HepG2 (cell line): ENCODE measurements at regions not wholly inside any gene's neighbourhood (a gene's known extent, or its start where the extent isn't known, plus 50 kb on each side); places are given as distances from the start of the nearest gene placed in this dataset.

Experiments used
- ATAC-seq: fragments of 200-7000 bp; cut with Tn5 transposase; 3 replicates; pipeline ENCODE4 v1.9.1; 2020; ENCODE audit warnings: mild to moderate bottlenecking, moderate library complexity
- BruUV-seq: library from RNA; stranded (reverse); fragments of 400-500 nt; replicated peaks from 2 replicates; lab custom pipeline; 2021; lab: Mats Ljungman, UMichigan
- CTCF ChIA-PET: fragments of 300-600 bp; formaldehyde crosslinking; extraction: SDS; loops from one replicate; lab custom pipeline; 2021; ENCODE audit warnings: low total read pairs, inconsistent platforms, low intra/inter-chr PET ratio; lab: Yijun Ruan, JAX
- POLR2A ChIA-PET: fragments of 350-600 bp; sonication (Branson Sonifier 250); formaldehyde crosslinking; loops from one replicate; lab custom pipeline; 2020; ENCODE audit warnings: antibody characterized with exemption, inconsistent platforms; lab: Yijun Ruan, JAX
- DNase-seq: peaks from one replicate; pipeline ENCODE4 v3.0.0-alpha.2; 2015; ENCODE audit warnings: low spot score
- FAIRE-seq: peaks from 3 replicates; lab custom pipeline; 2011; peaks lifted over from hg19 to GRCh38; lab: Jason Lieb, UNC
- H2AFZ ChIP-seq: one replicate; pipeline ENCODE4 v1.6.1; 2011; ENCODE audit warnings: low read length, inconsistent platforms
- H3K27ac ChIP-seq: fragments of 300-600 bp; 3 replicates; pipeline ENCODE4 v1.8.0; 2011; ENCODE audit warnings: mixed run types, mild to moderate bottlenecking, mixed read lengths, low read length, inconsistent platforms; ENCODE audit not compliant: insufficient read depth; ENCODE audit errors: extremely low read length
- H3K27me3 ChIP-seq, 2 experiments: fragments of 200-600 bp in 1 of 2; 2 replicates in 1 of 2; 3 replicates in 1 of 2; pipeline versions ENCODE4 v1.6.0 to v1.8.0; 2011; ENCODE audit warnings: low read length in 2 of 2, mild to moderate bottlenecking in 2 of 2, moderate library complexity in 2 of 2, inconsistent platforms in 1 of 2; ENCODE audit not compliant: insufficient read depth in 2 of 2, control insufficient read depth in 1 of 2
- H3K36me3 ChIP-seq, 2 experiments: fragments of 200-600 bp in 1 of 2; replicated peaks in 1 of 2; 2 replicates in 1 of 2; 3 replicates in 1 of 2; pipeline versions ENCODE4 v1.5.1 to v1.8.0; 2011; ENCODE audit warnings: low read length in 2 of 2, inconsistent platforms in 1 of 2; ENCODE audit not compliant: insufficient read depth in 2 of 2, control insufficient read depth in 1 of 2
- H3K4me1 ChIP-seq: 2 replicates; pipeline ENCODE4 v1.5.1; 2012; ENCODE audit warnings: low read length, inconsistent platforms; ENCODE audit not compliant: insufficient read depth
- H3K4me2 ChIP-seq: 2 replicates; pipeline ENCODE4 v1.6.0; 2011; ENCODE audit warnings: low read depth, low read length, inconsistent platforms
- H3K4me3 ChIP-seq, 3 experiments: fragments of 200-600 bp in 1 of 3; sonication (generic), shearing (Covaris generic) in 1 of 3; replicated peaks in 1 of 3; 2 replicates each; pipeline ENCODE4 v1.5.1; 2011 to 2016; ENCODE audit warnings: low read length in 3 of 3, inconsistent platforms in 2 of 3, low read depth in 2 of 3, mild to moderate bottlenecking in 2 of 3, control low read depth in 1 of 3, mixed read lengths in 1 of 3; ENCODE audit not compliant: insufficient read depth in 1 of 3
- H3K79me2 ChIP-seq: one replicate; pipeline ENCODE4 v1.6.1; 2011; ENCODE audit warnings: low read length, inconsistent platforms; ENCODE audit not compliant: insufficient read depth
- H3K9ac ChIP-seq: 2 replicates; pipeline ENCODE4 v1.6.0; 2011; ENCODE audit warnings: mild to moderate bottlenecking, low read depth, low read length, inconsistent platforms; ENCODE audit not compliant: insufficient read depth
- H3K9me3 ChIP-seq: 2 replicates; pipeline ENCODE4 v1.5.1; 2012; ENCODE audit warnings: mild to moderate bottlenecking, low read length
- H4K20me1 ChIP-seq: 2 replicates; pipeline ENCODE4 v1.6.0; 2011; ENCODE audit warnings: inconsistent platforms, mild to moderate bottlenecking, low read length, moderate library complexity; ENCODE audit not compliant: insufficient read depth
- KLF9 ChIP-seq: IDR thresholded peaks from 2 replicates; pipeline ENCODE4 v1.6.1; 2016; ENCODE audit warnings: low read depth
- MEIS2 ChIP-seq: sonication (generic); formaldehyde crosslinking; IDR thresholded peaks from 2 replicates; pipeline ENCODE4 v1.9.0; 2021; ENCODE audit warnings: mild to moderate bottlenecking, missing genetic modification reagents
- RFX5 ChIP-seq: IDR thresholded peaks from 2 replicates; pipeline ENCODE4 v1.6.1; 2011; ENCODE audit warnings: low read depth, low read length, improper control_type of control experiment
- SIN3A ChIP-seq: IDR thresholded peaks from 2 replicates; pipeline ENCODE4 v1.6.1; 2011; ENCODE audit warnings: low read depth, mild to moderate bottlenecking, control low read depth, low read length, borderline replicate concordance
- STAT5B ChIP-seq: sonication (generic); formaldehyde crosslinking; IDR thresholded peaks from 2 replicates; pipeline ENCODE4 v1.4.0; 2020; ENCODE audit warnings: missing genetic modification reagents
- THAP8 ChIP-seq: sonication (generic); formaldehyde crosslinking; IDR thresholded peaks from 2 replicates; pipeline ENCODE4 v1.5.1; 2020; ENCODE audit warnings: missing genetic modification reagents, mild to moderate bottlenecking, borderline replicate concordance
- ZNF510 ChIP-seq: sonication (generic); formaldehyde crosslinking; IDR thresholded peaks from 2 replicates; pipeline ENCODE4 v1.4.0; 2020; ENCODE audit warnings: low read depth, mild to moderate bottlenecking, missing genetic modification reagents
- ZNF552 ChIP-seq: sonication (generic); formaldehyde crosslinking; IDR thresholded peaks from 2 replicates; pipeline ENCODE4 v1.9.0; 2022; ENCODE audit warnings: missing genetic modification reagents, mild to moderate bottlenecking, borderline replicate concordance
- WGBS: methylation state at CpG from one replicate; pipeline ENCODE4 v1.1.6; 2017; ENCODE audit warnings: low lambda C conversion rate; 5-methylcytosine and 5-hydroxymethylcytosine counted together
- in situ Hi-C: cut with HindIII; loops from 2 replicates; pipeline ENCODE4 v1.10.0; 2017; ENCODE audit warnings: low pct_unique_long_range_greater_than_20kb; ENCODE audit not compliant: extremely low pct_ligation_motif_present
- intact Hi-C: fragments of 100-400 bp; cut with micrococcal nuclease; formaldehyde crosslinking; loops from one replicate; pipeline ENCODE4 v1.10.0; 2022; ENCODE audit not compliant: unreplicated experiment
- TF ChIP-seq, protein P1 (sequence below), 2 experiments: fragments of 450-650 bp in 1 of 2; sonication (generic) in 1 of 2; formaldehyde crosslinking in 1 of 2; IDR thresholded peaks; 2 replicates each; pipeline versions ENCODE4 v1.6.1 to v1.8.0; 2016 to 2022; ENCODE audit warnings: antibody characterized with exemption in 1 of 2, mild to moderate bottlenecking in 1 of 2, missing genetic modification reagents in 1 of 2

DNA sequence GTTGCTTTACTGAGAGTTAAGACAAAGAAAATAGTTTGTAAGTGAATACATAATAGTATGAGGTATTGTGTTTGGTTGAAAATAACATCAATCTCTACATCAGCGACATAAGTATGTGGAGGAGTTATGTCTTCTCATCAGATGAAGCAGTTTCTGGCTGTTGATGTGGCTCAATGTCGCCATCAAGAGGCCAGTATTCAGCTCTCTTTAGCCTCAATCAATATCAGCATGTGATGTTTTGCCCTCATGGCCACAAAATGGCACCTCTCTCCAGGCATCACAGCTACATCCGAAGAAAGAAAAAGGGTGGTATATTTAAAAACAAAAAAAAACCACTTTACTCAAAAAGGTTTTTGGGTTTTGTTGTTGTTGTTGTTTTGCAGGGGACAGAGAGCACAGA, 302.3 kb upstream of the TMEM132C start (continued):
- TF ChIP-seq, protein P1, sequence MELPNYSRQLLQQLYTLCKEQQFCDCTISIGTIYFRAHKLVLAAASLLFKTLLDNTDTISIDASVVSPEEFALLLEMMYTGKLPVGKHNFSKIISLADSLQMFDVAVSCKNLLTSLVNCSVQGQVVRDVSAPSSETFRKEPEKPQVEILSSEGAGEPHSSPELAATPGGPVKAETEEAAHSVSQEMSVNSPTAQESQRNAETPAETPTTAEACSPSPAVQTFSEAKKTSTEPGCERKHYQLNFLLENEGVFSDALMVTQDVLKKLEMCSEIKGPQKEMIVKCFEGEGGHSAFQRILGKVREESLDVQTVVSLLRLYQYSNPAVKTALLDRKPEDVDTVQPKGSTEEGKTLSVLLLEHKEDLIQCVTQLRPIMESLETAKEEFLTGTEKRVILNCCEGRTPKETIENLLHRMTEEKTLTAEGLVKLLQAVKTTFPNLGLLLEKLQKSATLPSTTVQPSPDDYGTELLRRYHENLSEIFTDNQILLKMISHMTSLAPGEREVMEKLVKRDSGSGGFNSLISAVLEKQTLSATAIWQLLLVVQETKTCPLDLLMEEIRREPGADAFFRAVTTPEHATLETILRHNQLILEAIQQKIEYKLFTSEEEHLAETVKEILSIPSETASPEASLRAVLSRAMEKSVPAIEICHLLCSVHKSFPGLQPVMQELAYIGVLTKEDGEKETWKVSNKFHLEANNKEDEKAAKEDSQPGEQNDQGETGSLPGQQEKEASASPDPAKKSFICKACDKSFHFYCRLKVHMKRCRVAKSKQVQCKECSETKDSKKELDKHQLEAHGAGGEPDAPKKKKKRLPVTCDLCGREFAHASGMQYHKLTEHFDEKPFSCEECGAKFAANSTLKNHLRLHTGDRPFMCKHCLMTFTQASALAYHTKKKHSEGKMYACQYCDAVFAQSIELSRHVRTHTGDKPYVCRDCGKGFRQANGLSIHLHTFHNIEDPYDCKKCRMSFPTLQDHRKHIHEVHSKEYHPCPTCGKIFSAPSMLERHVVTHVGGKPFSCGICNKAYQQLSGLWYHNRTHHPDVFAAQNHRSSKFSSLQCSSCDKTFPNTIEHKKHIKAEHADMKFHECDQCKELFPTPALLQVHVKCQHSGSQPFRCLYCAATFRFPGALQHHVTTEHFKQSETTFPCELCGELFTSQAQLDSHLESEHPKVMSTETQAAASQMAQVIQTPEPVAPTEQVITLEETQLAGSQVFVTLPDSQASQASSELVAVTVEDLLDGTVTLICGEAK (IDR thresholded peaks at IDR 0.05) = no peak
- TF ChIP-seq, protein P1 (CRISPR knock-in tag; IDR thresholded peaks at IDR 0.05) = no peak
- TF ChIP-seq RFX5 = no peak
- TF ChIP-seq MEIS2 (CRISPR knock-in tag) = no peak
- TF ChIP-seq STAT5B = no peak

DNA sequence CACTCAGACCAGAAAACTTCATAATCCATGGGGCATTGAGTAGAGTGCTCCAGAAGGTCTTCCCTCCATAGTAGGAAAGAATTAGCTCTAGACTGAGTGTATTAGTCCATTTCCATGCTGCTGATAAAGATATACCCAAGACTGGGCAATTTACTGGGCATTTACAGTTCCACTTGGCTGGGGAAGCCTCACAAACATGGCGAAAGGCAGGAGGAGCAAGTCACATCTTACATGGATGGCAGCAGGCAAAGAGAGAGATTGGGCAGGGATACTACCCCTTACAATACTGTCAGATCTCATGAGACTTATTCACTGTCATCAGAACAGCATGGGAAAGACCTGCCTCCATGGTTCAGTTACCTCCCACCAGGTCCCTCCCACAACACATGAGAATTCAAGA, 300.6 kb upstream of the TMEM132C start:
- WGBS = 0% methylated on average over 1 of the region's 1 CpG
- no TSS peak for BruUV-seq
- no peak for DNase-seq

More for the DNA sequence above, 300.6 kb upstream of the TMEM132C start:
- TF ChIP-seq ZNF552 (no peak), THAP8 (CRISPR knock-in tag) (no peak), KLF9 (CRISPR knock-in tag) (no peak), SIN3A (no peak), ZNF510 (CRISPR knock-in tag) (no peak)
- Histone ChIP-seq H3K4me3 (no peak overlapping the region), H3K36me3 (no peaks in the 10 kb centered on the region), H3K27me3 (no peaks in the 10 kb centered on the region), H3K27ac (no peak overlapping the region), H3K4me2 (no peak overlapping the region), H3K9ac (no peak overlapping the region), H3K9me3 (peaks cover 50% of the 10 kb centered on the region), H4K20me1 (no peaks in the 10 kb centered on the region), H2AFZ (no peak overlapping the region), H3K4me1 (no peaks in the 10 kb centered on the region), H3K79me2 (no peaks in the 10 kb centered on the region)
- POLR2A ChIA-PET = no interaction called here
- CTCF ChIA-PET = no interaction called here
- ATAC-seq (no peak), FAIRE-seq (no peak)
- intact Hi-C loops = no loop called here
- in situ Hi-C loops = no loop called here
